ENCODE measurements at regions not wholly inside any gene's neighbourhood (a gene's known extent, or its start where the extent isn't known, plus 50 kb on each side); places are given as distances from the start of the nearest gene placed in this dataset.
"Not testable (repeated sequence)": the region's sequence is repeated elsewhere in the genome, so short reads cannot be mapped to it uniquely, and the experiment has no call there.

GRCh38 chr16:72729552-72729951 is 318.4 kb downstream of the ZFHX3 start:
- DNase-seq: not testable (repeated sequence)

GRCh38 chr16:72728516-72728915 is 319.4 kb downstream of the ZFHX3 start:
- DNase-seq: no peak

- DNase-seq: no peak
Measured at GRCh38 chr16:72727565-72727964, 320.4 kb downstream of the ZFHX3 start.

- DNase-seq: no peak
Measured at GRCh38 chr16:72725643-72726042, 322.3 kb downstream of the ZFHX3 start.

GRCh38 chr16:72723781-72724180 is 324.1 kb downstream of the ZFHX3 start:
- DNase-seq: no peak

GRCh38 chr16:72722552-72722951 is 325.4 kb downstream of the ZFHX3 start:
- peak; percentile 15 for DNase-seq

- DNase-seq: no peak
Measured at GRCh38 chr16:72721981-72722380, 325.9 kb downstream of the ZFHX3 start.

- DNase-seq: no peak
Measured at GRCh38 chr16:72715267-72715666, 332.7 kb downstream of the ZFHX3 start.

- no peak for DNase-seq
Measured at GRCh38 chr16:72711823-72712222, 336.1 kb downstream of the ZFHX3 start.

- no peak for DNase-seq
Measured at GRCh38 chr16:72705801-72706200, 342.1 kb downstream of the ZFHX3 start.

- DNase-seq: no peak
Measured at GRCh38 chr16:72704746-72705372, 343.1 kb downstream of the ZFHX3 start.

- no peak for DNase-seq
Measured at GRCh38 chr16:72689851-72690250, 358.1 kb downstream of the ZFHX3 start.

- no peak for DNase-seq
Measured at GRCh38 chr16:72680732-72681131, 367.2 kb downstream of the ZFHX3 start.

- no peak for DNase-seq
Measured at GRCh38 chr16:72679856-72680255, 368.1 kb downstream of the ZFHX3 start.

- no peak for DNase-seq
Measured at GRCh38 chr16:72677662-72678447, 370.1 kb downstream of the ZFHX3 start.

- no peak for DNase-seq
Measured at GRCh38 chr16:72673118-72673517, 374.8 kb downstream of the ZFHX3 start.

- no peak for DNase-seq
Measured at GRCh38 chr16:72666267-72666666, 381.7 kb downstream of the ZFHX3 start.

- DNase-seq: no peak
Measured at GRCh38 chr16:72665701-72666100, 382.2 kb downstream of the ZFHX3 start.

- peak; percentile 96 for DNase-seq
Measured at GRCh38 chr16:72664509-72665408, 383.2 kb downstream of the ZFHX3 start.

- DNase-seq: no peak
Measured at GRCh38 chr16:72664056-72664508, 383.8 kb downstream of the ZFHX3 start.

- DNase-seq: no peak
Measured at GRCh38 chr16:72658888-72659717, 388.8 kb downstream of the ZFHX3 start.

GRCh38 chr16:72657791-72658190 is 390.1 kb downstream of the ZFHX3 start:
- DNase-seq: no peak
